Stimulated activated CD8-positive, alpha-beta memory T cell treated with anti-CD3 and anti-CD28 coated beads, Interleukin-2, amount 100 ng/mL, for 1 hour (primary cell): ENCODE measurements at regions not wholly inside any gene's neighbourhood (a gene's known extent, or its start where the extent isn't known, plus 50 kb on each side); places are given as distances from the start of the nearest gene placed in this dataset.

Experiments used
- DNase-seq, 2 donors: peaks; one replicate each; pipeline ENCODE4 v3.0.0-alpha.2; 2020; ENCODE audit warnings: low read depth in 2 of 2

DNA sequence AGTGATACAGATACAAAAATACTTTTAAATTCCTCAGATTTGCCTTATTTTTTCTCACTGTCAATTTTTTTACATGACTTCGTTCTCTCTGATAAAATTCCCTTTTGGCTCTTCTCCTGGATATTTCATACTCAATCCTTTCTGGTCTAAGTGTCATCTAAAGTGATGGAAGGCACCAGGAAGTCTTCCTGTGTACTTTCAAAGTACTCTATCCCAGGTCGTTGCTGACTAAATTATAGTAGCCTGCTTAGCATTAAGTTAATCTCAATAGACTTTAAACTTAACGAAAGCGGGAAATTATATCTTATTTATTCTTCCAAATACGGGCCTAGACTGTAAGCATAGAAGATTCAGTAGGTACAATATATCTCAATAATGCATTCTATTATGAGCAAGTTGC is 67.8 kb downstream of the CASP12 start:
- no peak for DNase-seq

- no peak for DNase-seq
These were observed 68.2 kb downstream of the CASP12 start for GRCh38 chr11:104830080-104830479.

GRCh38 chr11:104826772-104827171 is 71.5 kb downstream of the CASP12 start:
- no peak for DNase-seq

DNA sequence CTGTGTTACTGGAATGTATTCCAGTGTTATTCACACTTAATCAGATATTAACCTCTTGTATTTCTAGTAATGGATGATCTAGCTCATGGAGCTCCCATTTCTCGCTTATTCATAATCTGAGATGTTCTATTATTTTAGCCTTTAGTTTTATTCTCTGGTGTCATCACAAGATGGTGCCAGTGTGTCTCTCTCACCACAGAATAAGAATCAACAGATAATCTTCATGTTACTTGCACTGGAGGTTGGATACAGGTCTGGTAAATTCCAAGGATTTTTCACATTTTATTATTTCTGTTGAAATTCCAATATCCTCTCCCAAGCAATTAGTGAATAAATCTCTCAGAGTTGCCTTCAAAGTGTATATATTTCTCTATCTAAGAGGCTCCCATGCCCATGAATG is 74.6 kb downstream of the CASP12 start:
- no peak for DNase-seq

DNA sequence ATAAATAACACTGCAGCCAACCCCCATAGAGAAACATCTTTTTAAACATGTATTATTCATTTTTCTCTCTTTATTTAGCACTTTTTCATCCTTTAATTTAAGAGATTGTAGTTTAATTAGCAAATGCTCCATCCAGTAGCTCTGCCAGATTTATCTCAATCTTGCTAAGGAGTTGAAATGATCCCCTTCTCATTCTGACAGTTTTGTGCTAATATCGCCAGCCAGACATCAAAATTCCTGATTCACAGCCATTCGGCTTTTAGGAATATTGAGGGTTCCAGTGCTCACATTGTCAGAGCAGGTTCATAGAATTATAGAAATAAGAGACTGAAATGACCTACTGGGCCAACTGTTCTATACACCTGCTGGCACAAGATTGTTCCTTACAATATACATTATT is 77.8 kb downstream of the CASP12 start:
- DNase-seq = no peak

- no peak for DNase-seq
These were observed 78.7 kb downstream of the CASP12 start for GRCh38 chr11:104819603-104820002.

- DNase-seq = no peak
These were observed 79.2 kb downstream of the CASP12 start for GRCh38 chr11:104819107-104819506.

DNA sequence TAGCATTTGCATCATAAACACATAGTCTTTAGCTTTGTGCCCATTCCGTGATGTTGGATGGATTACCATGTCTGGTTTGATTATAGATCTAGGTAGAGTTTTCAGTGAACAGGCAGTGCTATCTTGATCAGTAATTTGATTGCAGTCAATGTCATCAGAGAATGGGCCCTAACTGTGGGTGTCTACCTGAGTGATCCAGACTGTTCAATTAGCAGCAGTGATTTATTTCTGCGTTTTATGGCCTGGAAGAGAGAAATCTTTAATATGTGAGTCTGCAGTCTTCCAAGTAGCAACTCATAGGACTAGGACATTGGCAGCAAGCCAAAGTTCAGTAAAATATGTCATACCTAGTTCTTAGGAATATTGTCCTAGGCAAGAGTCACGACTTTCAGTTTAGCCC is 80.3 kb downstream of the CASP12 start:
- DNase-seq = no peak

- DNase-seq = no peak
These were observed 84.7 kb downstream of the CASP12 start for GRCh38 chr11:104813532-104813931.

DNA sequence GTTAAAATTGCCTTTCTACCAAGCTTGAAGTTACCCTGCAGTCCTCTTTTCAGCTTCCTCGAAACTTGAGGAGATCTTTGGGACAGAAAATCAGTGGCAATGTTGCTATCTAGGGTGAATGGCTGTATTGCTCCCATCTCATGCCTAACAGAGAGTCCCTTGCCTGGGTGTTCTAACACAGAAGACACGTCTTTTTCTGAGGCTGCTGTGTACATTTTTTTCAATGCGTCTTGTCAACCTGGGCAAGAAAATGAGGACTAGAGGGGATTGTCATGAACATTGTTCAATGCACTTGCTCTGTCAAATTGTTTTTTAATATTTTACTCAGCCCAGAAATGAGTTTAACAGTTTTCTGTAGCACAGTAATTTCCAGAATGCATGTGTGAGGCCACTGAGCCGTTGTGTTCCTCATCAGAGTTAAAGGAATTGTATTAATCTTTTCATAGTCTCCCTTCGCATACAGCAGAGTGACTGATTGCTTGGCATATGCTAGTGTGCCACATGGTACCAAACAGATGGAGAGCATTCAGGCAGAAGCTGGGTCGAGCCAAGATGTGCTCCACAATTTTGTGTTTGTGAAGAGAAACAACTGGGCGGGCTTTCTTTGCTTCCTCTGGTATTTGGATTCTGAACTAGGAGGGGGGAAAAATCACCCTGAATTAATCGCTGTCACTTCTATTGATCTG is 86.0 kb downstream of the CASP12 start:
- no peak for DNase-seq

GRCh38 chr11:104803776-104804175 is 94.5 kb downstream of the CASP12 start:
- DNase-seq = no peak

GRCh38 chr11:104799251-104799650 is 99.0 kb downstream of the CASP12 start:
- DNase-seq = no peak

- DNase-seq = no peak
These were observed 99.5 kb downstream of the CASP12 start for GRCh38 chr11:104798789-104799188.

DNA sequence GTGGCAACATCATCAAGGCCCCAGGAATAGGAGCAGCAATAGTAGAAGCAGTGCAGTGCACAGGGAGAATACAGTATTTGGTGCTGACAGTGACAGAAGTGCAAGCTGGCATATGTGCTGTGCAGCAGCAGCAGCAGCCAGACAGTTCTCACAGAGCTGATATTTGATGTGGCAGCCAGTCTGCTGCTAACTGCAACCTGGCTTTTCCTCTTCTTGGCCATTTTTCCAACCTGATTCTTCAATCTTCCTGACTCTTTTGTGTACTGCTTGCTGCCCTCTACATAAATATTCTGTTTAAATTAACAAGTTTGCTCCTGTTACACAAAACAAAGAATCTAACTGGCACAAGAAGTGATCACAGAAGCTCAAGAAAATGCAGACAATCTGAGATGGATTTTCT is 102.0 kb downstream of the CASP12 start:
- no peak for DNase-seq

DNA sequence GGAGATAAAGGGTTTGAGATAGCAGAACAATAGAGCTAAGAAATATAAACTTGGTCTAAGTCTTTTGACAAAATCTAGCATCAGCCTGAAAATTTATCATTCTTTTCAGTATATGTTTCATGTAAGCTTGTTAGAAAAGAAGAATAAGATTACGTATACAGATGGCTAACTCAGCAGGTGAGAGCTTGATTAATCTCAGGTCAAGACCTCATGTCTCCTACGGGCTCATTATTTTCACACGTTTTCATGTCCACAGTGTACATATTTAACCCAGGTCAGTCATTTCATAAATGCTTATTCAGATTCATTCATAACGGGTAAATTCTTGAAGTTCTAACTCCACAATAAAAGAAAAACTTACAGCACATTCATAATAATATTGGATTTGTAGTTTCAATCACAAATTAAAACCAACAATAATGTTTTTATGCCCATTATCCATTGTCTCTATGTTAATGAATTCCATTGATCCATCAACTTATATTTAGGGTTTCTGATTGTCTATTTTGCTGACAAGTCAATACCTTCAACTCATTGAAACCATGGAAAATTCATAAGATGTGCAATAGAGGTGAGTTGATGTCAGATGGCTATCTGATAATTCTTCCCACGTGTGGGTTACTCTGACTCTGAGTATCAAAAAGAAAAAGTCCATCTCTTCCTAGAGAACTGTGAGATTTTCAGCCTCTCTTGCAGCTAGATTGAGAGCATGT is 102.6 kb downstream of the CASP12 start:
- DNase-seq = no peak

DNA sequence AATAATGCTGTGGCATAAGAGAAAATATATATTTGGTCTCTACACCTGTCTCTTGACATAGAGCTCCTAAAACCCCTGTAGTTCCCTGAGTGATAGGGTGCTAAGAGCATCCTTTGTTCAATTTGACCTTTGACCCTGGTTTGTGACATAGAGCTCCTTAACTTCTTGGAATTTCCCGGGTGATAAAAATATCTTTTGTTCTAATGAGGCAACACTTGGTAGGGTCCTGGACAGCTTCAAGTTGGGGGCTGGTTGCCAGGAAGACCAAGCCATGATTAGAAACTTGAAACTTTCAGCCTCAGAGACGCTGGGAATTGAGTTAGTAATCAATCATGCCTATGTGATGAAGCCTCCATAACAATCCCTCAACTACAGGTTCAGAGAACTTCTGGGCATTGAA is 105.4 kb downstream of the CASP12 start:
- DNase-seq = no peak

DNA sequence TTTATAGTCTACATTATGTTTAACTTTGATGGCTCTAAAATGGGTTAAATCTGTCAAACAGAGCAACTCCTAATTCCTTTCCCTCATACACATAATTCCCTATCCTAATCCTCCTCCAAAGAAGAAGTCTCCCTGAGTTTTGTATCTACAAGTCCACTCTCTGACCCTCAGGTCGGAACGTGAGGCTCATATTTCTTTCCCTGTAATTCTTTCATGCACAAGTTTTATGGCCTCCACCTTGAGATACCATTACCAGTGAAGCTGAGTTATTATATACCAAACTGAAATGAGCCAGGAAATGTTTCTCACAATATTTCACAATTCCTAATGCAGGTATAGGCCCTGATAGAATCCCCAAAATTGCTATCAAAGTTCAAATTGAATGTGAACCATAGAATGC is 106.4 kb downstream of the CASP12 start:
- DNase-seq = no peak

- DNase-seq = no peak
These were observed 113.4 kb downstream of the CASP12 start for GRCh38 chr11:104784684-104785460.

GRCh38 chr11:104783241-104783640 is 115.0 kb downstream of the CASP12 start:
- DNase-seq = no peak

DNA sequence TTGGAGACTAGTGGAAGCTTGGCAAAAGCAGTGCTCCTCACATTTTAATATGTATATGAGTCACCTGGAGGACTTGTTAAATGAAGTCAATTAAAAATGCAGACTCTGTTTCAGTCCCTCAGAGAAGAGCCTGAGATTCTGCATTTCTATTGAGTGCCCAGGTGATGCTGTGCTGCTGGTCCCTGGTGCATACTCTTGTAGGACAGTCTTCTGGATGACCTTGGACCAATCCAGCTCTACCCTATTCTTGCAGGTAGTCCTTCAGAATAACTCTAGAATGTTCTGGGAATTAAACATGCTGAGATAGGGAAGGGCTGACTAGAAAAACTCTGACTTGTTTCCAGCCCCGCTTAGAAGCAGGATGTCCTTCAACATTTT is 115.9 kb downstream of the CASP12 start:
- no peak for DNase-seq

- DNase-seq = no peak
These were observed 116.4 kb downstream of the CASP12 start for GRCh38 chr11:104781719-104782376.

- DNase-seq = no peak
These were observed 117.2 kb downstream of the CASP12 start for GRCh38 chr11:104781037-104781436.
